ENCODE measurements at regions not wholly inside any gene's neighbourhood (a gene's known extent, or its start where the extent isn't known, plus 50 kb on each side); places are given as distances from the start of the nearest gene placed in this dataset.

DNA sequence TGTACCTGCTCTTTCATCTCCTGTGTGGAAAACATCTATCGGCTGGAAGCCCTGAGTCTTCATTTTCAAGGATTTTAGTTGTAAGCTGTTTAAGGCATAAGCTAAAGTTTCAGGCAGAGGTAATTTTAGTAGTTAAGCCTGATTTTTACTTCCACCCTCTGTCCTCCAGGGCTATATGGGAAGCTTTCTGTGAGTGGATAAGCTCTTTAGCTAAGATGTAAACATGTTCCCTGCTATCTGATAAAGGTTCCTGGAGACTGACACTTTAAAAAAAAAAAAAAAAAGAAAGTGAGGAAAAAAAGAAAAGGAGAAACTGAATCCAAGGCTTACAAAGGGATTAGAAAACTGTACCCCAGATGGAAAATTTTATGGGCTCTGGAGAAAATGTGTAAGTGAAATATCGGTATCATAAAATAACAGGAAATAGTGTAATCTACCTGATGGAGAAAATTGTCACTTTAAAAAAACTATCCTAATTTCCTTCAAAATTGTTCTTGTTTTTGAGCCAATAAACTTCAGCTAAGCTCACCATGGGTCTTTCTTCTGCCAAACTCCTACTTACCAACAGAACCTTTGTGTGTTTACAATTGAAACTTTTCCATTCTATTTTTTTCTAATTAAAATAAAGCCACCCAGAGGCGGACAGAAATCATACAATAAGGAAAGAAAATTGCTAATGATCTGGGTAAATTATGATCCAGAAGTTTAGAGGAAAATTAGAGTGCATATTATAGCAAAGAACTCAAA lies 180.5 kb downstream of the TGFB2 start:
- H3K36me3 ChIP-seq (ENCODE audit: control insufficient read depth, insufficient read depth, low read length), result no peaks in the 10 kb centered on the region
- H3K27me3 ChIP-seq (ENCODE audit: control insufficient read depth, insufficient read depth, low read length), result no peaks in the 10 kb centered on the region
- H3K4me3 ChIP-seq (ENCODE audit: low read depth, low read length), result no peak overlapping the region
- H3K4me1 ChIP-seq (ENCODE audit: control insufficient read depth, insufficient read depth, low read length), result no peaks in the 10 kb centered on the region
- no peak overlapping the region for H3K27ac ChIP-seq (ENCODE audit: low read depth, low read length)
- H3K9ac ChIP-seq (ENCODE audit: low read depth, low read length), result no peak overlapping the region
- H3K9me3 ChIP-seq (ENCODE audit: control insufficient read depth, insufficient read depth, low read length), result no peaks in the 10 kb centered on the region

GRCh38 chr1:218526198-218526580 lies 181.1 kb downstream of the TGFB2 start:
- no peaks in the 10 kb centered on the region for H3K27me3 ChIP-seq (ENCODE audit: control insufficient read depth, insufficient read depth, low read length)
- H3K9ac ChIP-seq (ENCODE audit: low read depth, low read length), result no peak overlapping the region
- no peak overlapping the region for H3K4me3 ChIP-seq (ENCODE audit: low read depth, low read length)
- no peaks in the 10 kb centered on the region for H3K36me3 ChIP-seq (ENCODE audit: control insufficient read depth, insufficient read depth, low read length)
- no peaks in the 10 kb centered on the region for H3K4me1 ChIP-seq (ENCODE audit: control insufficient read depth, insufficient read depth, low read length)
- no peak overlapping the region for H3K27ac ChIP-seq (ENCODE audit: low read depth, low read length)
- no peaks in the 10 kb centered on the region for H3K9me3 ChIP-seq (ENCODE audit: control insufficient read depth, insufficient read depth, low read length)

DNA sequence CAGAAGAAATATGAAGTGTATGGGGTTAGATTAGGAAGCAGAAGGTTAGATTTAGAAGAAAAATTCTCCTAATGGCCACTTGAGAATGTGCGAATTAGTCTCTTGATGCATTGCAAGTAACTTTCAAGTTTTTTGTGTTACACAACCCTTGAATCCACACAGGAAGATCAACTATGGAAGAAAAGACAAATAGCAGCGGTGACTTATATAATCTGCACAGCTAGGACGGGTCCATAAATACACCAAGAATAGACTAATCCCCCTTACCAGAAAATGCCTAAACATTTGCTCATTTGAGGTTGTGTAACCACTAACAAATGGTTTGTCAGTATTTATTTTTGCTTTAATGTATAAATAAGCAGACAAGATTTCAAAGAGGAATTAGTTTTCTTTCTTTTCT lies 182.6 kb downstream of the TGFB2 start:
- H3K4me3 ChIP-seq (ENCODE audit: low read depth, low read length), result no peak overlapping the region

DNA sequence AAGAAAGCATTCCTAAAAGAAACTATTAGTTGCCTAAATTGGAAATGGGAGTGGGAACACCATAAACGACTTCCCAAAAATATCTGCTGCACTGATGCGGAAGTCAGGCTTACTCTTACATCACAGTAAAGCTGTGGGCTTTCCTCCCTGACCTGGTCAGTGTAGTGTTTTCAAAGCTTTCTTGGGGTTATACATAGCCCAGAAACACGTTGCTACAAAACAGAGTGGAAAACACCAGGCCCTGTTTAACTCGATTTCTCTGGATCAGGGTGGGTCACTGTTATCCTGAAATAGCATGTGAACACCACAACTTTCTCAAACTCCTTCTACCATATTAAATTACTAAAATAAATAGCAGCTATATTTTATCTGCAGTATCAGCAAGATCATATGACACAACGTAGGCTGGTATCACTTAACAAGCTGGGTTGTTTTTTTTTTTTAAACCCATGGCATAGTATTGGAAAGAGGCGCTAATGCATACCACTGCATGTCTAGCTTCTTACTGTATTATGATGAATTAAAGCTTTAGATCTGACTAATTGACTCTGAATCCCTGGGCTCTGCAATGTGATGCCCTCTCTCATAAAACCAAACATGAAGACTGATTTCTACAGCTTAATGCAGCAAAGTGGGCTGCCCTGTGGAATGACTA lies 184.6 kb downstream of the TGFB2 start:
- H3K27me3 ChIP-seq (ENCODE audit: control insufficient read depth, insufficient read depth, low read length), result no peaks in the 10 kb centered on the region
- H3K9ac ChIP-seq (ENCODE audit: low read depth, low read length), result no peak overlapping the region
- H3K4me1 ChIP-seq (ENCODE audit: control insufficient read depth, insufficient read depth, low read length), result no peaks in the 10 kb centered on the region
- no peak overlapping the region for H3K4me3 ChIP-seq (ENCODE audit: low read depth, low read length)
- H3K9me3 ChIP-seq (ENCODE audit: control insufficient read depth, insufficient read depth, low read length), result no peaks in the 10 kb centered on the region
- H3K36me3 ChIP-seq (ENCODE audit: control insufficient read depth, insufficient read depth, low read length), result no peaks in the 10 kb centered on the region
- no peak overlapping the region for H3K27ac ChIP-seq (ENCODE audit: low read depth, low read length)

More for the DNA sequence above, 182.6 kb downstream of the TGFB2 start:
- Histone ChIP-seq H3K27me3 (ENCODE audit: control insufficient read depth, insufficient read depth, low read length) (no peaks in the 10 kb centered on the region), H3K36me3 (ENCODE audit: control insufficient read depth, insufficient read depth, low read length) (no peaks in the 10 kb centered on the region), H3K9ac (ENCODE audit: low read depth, low read length) (no peak overlapping the region), H3K4me1 (ENCODE audit: control insufficient read depth, insufficient read depth, low read length) (no peaks in the 10 kb centered on the region), H3K9me3 (ENCODE audit: control insufficient read depth, insufficient read depth, low read length) (no peaks in the 10 kb centered on the region), H3K27ac (ENCODE audit: low read depth, low read length) (no peak overlapping the region)

- H3K9me3 ChIP-seq (ENCODE audit: control insufficient read depth, insufficient read depth, low read length), result no peaks in the 10 kb centered on the region
- H3K9ac ChIP-seq (ENCODE audit: low read depth, low read length), result no peak overlapping the region
- no peak overlapping the region for H3K4me3 ChIP-seq (ENCODE audit: low read depth, low read length)
- no peak overlapping the region for H3K27ac ChIP-seq (ENCODE audit: low read depth, low read length)
- no peaks in the 10 kb centered on the region for H3K36me3 ChIP-seq (ENCODE audit: control insufficient read depth, insufficient read depth, low read length)
- no peaks in the 10 kb centered on the region for H3K27me3 ChIP-seq (ENCODE audit: control insufficient read depth, insufficient read depth, low read length)
- peaks cover under 1% of the 10 kb centered on the region; the same call in 1 of the 2 replicates for H3K4me1 ChIP-seq (ENCODE audit: control insufficient read depth, insufficient read depth, low read length)
Observed at GRCh38 chr1:218531936-218532335, 186.8 kb downstream of the TGFB2 start.

DNA sequence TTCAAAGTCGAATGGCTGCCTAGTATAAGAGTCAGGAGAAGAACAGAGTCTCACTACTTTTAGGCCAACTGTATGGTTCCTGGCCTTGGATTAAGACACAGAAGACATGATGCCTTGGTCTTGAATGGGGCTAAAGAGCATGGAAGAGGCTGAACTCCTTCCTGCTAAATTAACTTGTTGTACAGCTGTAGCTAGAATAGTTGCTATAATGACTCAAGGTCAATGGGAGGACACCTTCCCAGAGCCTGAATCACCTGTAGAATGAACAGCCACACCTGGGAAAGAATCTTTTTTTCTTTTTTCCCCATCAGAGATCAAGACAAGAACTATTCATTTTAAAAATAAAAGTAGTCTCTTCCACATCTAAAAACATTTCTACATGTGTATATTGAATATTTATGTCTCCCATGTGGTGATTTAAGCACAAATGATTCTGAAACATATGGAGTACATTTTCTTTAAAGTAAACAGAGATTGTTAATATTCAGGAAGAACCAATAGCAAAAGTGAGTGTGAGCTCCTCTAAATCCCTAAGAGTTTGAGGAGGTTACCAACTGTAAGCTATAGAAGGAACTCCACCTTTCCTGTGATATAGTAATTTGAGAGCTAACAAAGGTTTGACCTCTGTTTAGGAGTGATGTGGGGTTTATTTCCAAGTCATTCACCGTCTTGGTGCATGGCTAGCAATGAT lies 191.3 kb downstream of the TGFB2 start:
- H3K4me3 ChIP-seq (ENCODE audit: low read depth, low read length), result no peak overlapping the region
- no peak overlapping the region for H3K27ac ChIP-seq (ENCODE audit: low read depth, low read length)
- no peaks in the 10 kb centered on the region for H3K36me3 ChIP-seq (ENCODE audit: control insufficient read depth, insufficient read depth, low read length)
- H3K9me3 ChIP-seq (ENCODE audit: control insufficient read depth, insufficient read depth, low read length), result no peaks in the 10 kb centered on the region
- H3K4me1 ChIP-seq (ENCODE audit: control insufficient read depth, insufficient read depth, low read length), result peaks cover 3% of the 10 kb centered on the region; the same call in 1 of the 2 replicates
- H3K9ac ChIP-seq (ENCODE audit: low read depth, low read length), result no peak overlapping the region
- H3K27me3 ChIP-seq (ENCODE audit: control insufficient read depth, insufficient read depth, low read length), result no peaks in the 10 kb centered on the region

DNA sequence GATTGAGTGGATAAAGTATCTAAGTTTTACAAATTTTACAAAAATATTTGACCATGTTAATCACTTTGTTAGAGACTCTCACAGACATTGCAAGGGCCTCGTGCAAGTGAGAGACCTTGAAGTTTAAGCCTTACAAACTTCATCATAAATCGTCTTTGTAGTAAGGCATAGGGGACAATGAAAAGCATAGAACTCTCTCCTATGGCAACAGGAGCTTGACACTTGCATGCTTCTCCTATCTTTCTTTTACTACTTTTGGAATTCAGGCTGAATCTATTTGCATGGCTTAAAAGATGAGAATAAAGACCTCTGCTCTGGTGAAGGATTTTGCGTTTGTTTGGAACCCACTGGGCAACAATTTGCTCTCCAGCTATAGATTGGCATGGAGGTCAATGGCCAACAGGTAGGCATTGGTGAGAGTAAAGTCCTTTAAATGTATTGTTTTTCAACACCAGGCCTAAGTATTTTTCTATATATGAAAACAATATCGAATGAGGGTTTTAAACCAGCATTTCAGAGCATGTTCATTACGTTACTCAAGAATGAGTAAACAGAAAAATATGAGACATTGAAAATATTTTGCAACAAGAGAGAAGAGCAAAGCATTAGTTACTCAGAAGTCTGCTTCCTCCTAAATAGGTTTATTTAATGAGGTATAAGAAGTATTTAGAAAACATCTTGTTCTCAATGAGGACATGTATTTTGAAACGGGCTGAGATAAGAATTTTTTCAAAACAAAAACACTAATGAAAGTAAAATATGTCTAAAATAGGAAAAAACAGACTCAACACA lies 192.2 kb downstream of the TGFB2 start:
- no peaks in the 10 kb centered on the region for H3K9me3 ChIP-seq (ENCODE audit: control insufficient read depth, insufficient read depth, low read length)
- H3K36me3 ChIP-seq (ENCODE audit: control insufficient read depth, insufficient read depth, low read length), result no peaks in the 10 kb centered on the region
- H3K4me3 ChIP-seq (ENCODE audit: low read depth, low read length), result no peak overlapping the region
- H3K4me1 ChIP-seq (ENCODE audit: control insufficient read depth, insufficient read depth, low read length), result peaks cover 3% of the 10 kb centered on the region; the same call in 1 of the 2 replicates
- H3K27me3 ChIP-seq (ENCODE audit: control insufficient read depth, insufficient read depth, low read length), result no peaks in the 10 kb centered on the region
- no peak overlapping the region for H3K9ac ChIP-seq (ENCODE audit: low read depth, low read length)
- H3K27ac ChIP-seq (ENCODE audit: low read depth, low read length), result no peak overlapping the region

GRCh38 chr1:218538341-218538740 lies 193.2 kb downstream of the TGFB2 start:
- Histone ChIP-seq H3K4me1 (ENCODE audit: control insufficient read depth, insufficient read depth, low read length) (peaks cover 3% of the 10 kb centered on the region; the same call in 1 of the 2 replicates), H3K27ac (ENCODE audit: low read depth, low read length) (no peak overlapping the region), H3K4me3 (ENCODE audit: low read depth, low read length) (no peak overlapping the region), H3K36me3 (ENCODE audit: control insufficient read depth, insufficient read depth, low read length) (no peaks in the 10 kb centered on the region), H3K9me3 (ENCODE audit: control insufficient read depth, insufficient read depth, low read length) (no peaks in the 10 kb centered on the region), H3K27me3 (ENCODE audit: control insufficient read depth, insufficient read depth, low read length) (no peaks in the 10 kb centered on the region), H3K9ac (ENCODE audit: low read depth, low read length) (no peak overlapping the region)

DNA sequence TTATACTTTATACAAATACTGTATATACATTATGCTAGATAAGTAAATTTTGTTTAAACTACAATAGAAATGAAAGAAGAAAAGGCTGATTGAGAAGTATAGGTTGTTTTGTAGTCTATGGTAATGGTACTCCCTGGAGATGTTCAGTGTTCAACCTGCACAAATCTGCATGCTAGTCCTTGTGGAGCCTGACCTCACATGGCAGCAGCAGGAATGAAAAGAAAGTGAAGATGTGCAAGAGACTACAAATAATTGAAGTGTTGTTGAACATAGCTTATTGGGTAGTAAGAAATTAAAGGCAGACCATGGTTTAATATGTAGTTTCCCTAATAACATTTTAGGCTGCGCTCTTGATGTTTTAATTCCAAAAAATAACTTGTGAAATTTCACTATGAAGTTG lies 201.2 kb downstream of the TGFB2 start:
- Histone ChIP-seq H3K36me3 (ENCODE audit: control insufficient read depth, insufficient read depth, low read length) (no peaks in the 10 kb centered on the region), H3K9ac (ENCODE audit: low read depth, low read length) (no peak overlapping the region), H3K4me1 (ENCODE audit: control insufficient read depth, insufficient read depth, low read length) (no peaks in the 10 kb centered on the region), H3K27ac (ENCODE audit: low read depth, low read length) (no peak overlapping the region), H3K27me3 (ENCODE audit: control insufficient read depth, insufficient read depth, low read length) (no peaks in the 10 kb centered on the region), H3K4me3 (ENCODE audit: low read depth, low read length) (no peak overlapping the region), H3K9me3 (ENCODE audit: control insufficient read depth, insufficient read depth, low read length) (no peaks in the 10 kb centered on the region)

DNA sequence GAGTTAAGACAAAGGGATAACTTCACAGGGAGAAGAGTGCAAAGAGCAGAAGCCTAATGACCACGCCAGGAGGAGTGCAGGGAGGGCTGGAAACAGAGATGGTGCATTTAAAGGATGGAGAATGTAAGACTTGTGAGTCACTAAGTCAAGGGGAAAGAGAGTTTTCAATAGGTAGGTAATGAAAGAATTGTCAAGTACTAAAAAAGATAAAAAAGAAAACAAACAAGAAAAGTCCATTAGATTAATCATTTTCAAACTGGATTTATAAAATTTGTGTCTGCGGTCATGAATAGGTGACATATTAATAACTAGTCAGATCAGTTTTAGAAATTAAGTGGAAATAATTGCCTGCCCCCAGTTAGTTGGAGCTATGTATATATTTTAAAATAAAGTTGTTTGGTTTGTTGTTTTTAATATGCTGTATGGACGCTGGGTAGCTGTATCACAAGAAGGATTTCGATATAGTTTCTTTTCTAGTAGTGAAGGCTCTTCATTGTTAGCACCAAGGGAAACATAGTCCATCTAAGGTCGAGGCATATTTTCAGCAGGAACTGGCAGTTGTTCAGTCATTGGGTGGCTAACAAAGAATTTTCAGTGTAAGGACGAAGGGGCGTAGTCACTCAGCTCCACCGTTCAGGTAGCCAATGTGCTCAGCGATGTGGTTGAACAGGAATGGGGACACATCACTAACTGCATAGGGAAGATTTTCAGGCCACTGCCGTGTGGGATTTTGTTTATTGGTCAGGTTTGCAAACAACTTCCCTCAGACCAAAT lies 203.0 kb downstream of the TGFB2 start:
- Histone ChIP-seq H3K4me3 (ENCODE audit: low read depth, low read length) (no peak overlapping the region), H3K27ac (ENCODE audit: low read depth, low read length) (no peak overlapping the region), H3K27me3 (ENCODE audit: control insufficient read depth, insufficient read depth, low read length) (no peaks in the 10 kb centered on the region), H3K36me3 (ENCODE audit: control insufficient read depth, insufficient read depth, low read length) (no peaks in the 10 kb centered on the region), H3K4me1 (ENCODE audit: control insufficient read depth, insufficient read depth, low read length) (no peaks in the 10 kb centered on the region; the same call in 1 of the 2 replicates), H3K9ac (ENCODE audit: low read depth, low read length) (no peak overlapping the region), H3K9me3 (ENCODE audit: control insufficient read depth, insufficient read depth, low read length) (no peaks in the 10 kb centered on the region)
